ENCODE measurements at regions not wholly inside any gene's neighbourhood (a gene's known extent, or its start where the extent isn't known, plus 50 kb on each side); places are given as distances from the start of the nearest gene placed in this dataset.

DNA sequence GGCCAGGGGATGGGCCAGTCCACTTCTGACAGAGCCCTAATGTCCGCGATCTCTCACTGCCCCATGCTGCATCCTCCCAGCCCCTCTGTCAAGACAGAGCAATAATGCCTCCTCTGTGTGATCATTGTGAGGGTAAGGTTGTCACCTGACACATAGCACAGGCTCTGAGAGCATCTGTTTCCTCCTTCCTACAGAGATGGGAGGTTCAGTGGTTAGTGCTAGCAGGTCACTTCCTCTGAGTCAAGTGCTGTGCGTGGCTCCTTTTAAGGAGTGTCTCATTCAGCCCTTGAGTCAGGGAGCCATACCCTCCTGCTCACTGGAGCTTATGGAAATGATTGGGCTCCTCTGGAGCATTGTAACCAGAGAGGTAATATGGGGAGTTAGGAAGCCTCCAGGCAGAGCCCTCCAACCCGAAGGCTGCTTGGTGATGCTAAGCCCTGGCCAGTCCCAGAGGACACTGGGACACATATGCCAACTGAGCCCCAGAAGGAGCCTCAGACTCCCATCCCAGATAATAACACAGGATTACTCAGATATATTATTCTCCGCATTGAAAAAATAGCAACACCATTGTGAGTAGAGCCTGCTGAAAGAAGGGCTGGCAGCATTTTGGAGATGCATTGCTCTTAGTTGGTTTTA, 189.0 kb downstream of the GALNT1 start:
- no peak for DNase-seq
- Histone ChIP-seq H3K36me3 (no peaks in the 10 kb centered on the region), H3K27me3 (no peaks in the 10 kb centered on the region), H3K9me3 (no peaks in the 10 kb centered on the region), H3K4me1 (no peaks in the 10 kb centered on the region), H3K4me3 (no peak overlapping the region), H3K27ac (no peak overlapping the region)
- whole genome bisulfite sequencing (ENCODE audit: insufficient coverage, low coverage, low lambda C conversion rate, missing lambda C conversion rate): 40% methylated on average over 4 of the region's 5 CpGs
- intact Hi-C loops (cut with DNase I): no loop called here
- TF ChIP-seq, protein P1, sequence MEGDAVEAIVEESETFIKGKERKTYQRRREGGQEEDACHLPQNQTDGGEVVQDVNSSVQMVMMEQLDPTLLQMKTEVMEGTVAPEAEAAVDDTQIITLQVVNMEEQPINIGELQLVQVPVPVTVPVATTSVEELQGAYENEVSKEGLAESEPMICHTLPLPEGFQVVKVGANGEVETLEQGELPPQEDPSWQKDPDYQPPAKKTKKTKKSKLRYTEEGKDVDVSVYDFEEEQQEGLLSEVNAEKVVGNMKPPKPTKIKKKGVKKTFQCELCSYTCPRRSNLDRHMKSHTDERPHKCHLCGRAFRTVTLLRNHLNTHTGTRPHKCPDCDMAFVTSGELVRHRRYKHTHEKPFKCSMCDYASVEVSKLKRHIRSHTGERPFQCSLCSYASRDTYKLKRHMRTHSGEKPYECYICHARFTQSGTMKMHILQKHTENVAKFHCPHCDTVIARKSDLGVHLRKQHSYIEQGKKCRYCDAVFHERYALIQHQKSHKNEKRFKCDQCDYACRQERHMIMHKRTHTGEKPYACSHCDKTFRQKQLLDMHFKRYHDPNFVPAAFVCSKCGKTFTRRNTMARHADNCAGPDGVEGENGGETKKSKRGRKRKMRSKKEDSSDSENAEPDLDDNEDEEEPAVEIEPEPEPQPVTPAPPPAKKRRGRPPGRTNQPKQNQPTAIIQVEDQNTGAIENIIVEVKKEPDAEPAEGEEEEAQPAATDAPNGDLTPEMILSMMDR (IDR thresholded peaks at IDR 0.05): no peak
- no peak for TF ChIP-seq POLR2A (IDR thresholded peaks at IDR 0.05)
- ATAC-seq: no peak

DNA sequence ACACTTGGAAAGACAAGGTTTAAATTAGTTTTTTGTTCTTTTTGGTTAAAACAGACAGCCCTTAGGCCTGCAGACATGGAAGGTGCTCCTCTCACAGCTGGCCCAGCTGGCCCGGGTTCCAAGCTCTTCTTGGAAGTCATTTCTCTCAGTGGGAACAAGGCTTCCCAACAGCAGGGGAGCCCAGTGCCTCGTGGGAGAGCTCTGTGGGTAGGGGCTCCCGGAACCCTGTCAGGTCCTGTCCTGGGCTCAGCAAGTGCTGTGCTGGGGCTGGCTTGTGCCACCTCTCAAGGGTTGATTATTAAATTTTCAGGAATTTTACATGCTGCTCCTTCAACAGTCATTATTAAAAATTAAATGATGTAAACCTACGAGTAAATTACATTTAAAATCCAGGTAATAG, 189.6 kb downstream of the GALNT1 start:
- H3K4me1 ChIP-seq: no peaks in the 10 kb centered on the region
- no peak for TF ChIP-seq POLR2A (IDR thresholded peaks at IDR 0.05)
- TF ChIP-seq, protein P1 (IDR thresholded peaks at IDR 0.05): no peak
- no peak overlapping the region for H3K27ac ChIP-seq
- no peaks in the 10 kb centered on the region for H3K27me3 ChIP-seq
- ATAC-seq: no peak
- no peaks in the 10 kb centered on the region for H3K9me3 ChIP-seq
- intact Hi-C loops (cut with DNase I): no loop called here
- whole genome bisulfite sequencing (ENCODE audit: insufficient coverage, low coverage, low lambda C conversion rate, missing lambda C conversion rate): 33% methylated on average over 4 of the region's 4 CpGs
- H3K4me3 ChIP-seq: no peak overlapping the region
- H3K36me3 ChIP-seq: no peaks in the 10 kb centered on the region
- DNase-seq: no peak

DNA sequence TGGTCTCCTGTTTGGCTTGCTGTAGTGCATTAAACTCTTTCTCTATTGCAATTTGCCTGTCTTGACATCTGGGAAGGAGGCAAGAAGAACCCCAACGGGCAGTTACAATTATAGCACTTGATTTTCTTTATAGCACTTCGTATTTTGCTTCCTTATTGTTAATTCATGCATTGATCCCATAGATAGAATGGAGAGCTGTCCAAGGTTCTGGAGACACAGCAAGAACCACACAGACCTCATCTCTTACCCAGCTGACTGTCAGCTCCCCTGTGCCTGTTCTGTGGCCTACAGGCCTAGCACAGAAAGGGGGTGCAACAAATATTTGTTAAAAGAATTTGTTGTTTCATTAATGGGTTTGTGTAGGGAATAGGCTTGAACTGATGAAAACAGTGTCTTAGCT, 194.3 kb downstream of the GALNT1 start:
- WGBS (ENCODE audit: insufficient coverage, low coverage, low lambda C conversion rate, missing lambda C conversion rate): 29% methylated on average over 2 of the region's 2 CpGs
- DNase-seq: no peak
- intact Hi-C loops (cut with DNase I): no loop called here

GRCh38 chr18:35776473-35776872, 194.9 kb downstream of the GALNT1 start:
- ATAC-seq: no peak
- H3K4me3 ChIP-seq: no peak overlapping the region
- no peak for DNase-seq
- no peak overlapping the region for H3K27ac ChIP-seq
- H3K27me3 ChIP-seq: no peaks in the 10 kb centered on the region
- H3K36me3 ChIP-seq: no peaks in the 10 kb centered on the region
- H3K9me3 ChIP-seq: no peaks in the 10 kb centered on the region
- intact Hi-C loops (cut with DNase I): no loop called here
- no peaks in the 10 kb centered on the region for H3K4me1 ChIP-seq
- WGBS (ENCODE audit: insufficient coverage, low coverage, low lambda C conversion rate, missing lambda C conversion rate): 67% methylated on average over 2 of the region's 2 CpGs
- TF ChIP-seq, protein P1 (IDR thresholded peaks at IDR 0.05): no peak
- no peak for TF ChIP-seq POLR2A (IDR thresholded peaks at IDR 0.05)

More for the DNA sequence above, 194.3 kb downstream of the GALNT1 start:
- H3K4me3 ChIP-seq: no peak overlapping the region
- no peak for TF ChIP-seq POLR2A (IDR thresholded peaks at IDR 0.05)
- TF ChIP-seq, protein P1 (IDR thresholded peaks at IDR 0.05): no peak
- no peaks in the 10 kb centered on the region for H3K36me3 ChIP-seq
- H3K4me1 ChIP-seq: no peaks in the 10 kb centered on the region
- no peaks in the 10 kb centered on the region for H3K9me3 ChIP-seq
- no peak for ATAC-seq
- no peak overlapping the region for H3K27ac ChIP-seq
- no peaks in the 10 kb centered on the region for H3K27me3 ChIP-seq

DNA sequence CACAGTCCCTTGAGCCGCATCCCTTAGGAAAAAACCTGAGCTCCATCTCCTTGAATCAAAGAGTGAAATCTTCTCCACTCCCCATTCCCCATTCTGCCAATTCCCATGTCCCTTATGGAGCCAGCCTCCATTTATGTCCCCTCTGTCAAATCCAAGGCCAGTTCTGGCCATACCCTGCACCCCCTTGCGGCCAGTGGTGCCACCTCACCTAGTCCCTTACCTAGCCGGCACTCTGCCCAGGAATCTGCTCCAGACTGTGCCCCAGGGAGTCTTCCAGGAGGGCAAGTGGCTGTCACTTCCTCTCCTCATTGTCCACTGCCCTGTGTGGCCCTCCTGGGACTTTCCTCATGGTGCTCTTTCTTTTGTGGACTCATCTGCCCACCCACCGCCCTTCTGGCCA, 195.4 kb upstream of the RMP24 start:
- Histone ChIP-seq H3K4me3 (no peak overlapping the region), H3K9me3 (no peaks in the 10 kb centered on the region), H3K36me3 (no peaks in the 10 kb centered on the region), H3K27ac (no peak overlapping the region), H3K27me3 (no peaks in the 10 kb centered on the region), H3K4me1 (no peaks in the 10 kb centered on the region)
- DNase-seq (no peak), ATAC-seq (peak in 2 of 4 donors; percentile 33 to 38)
- intact Hi-C loops (cut with DNase I): no loop called here
- TF ChIP-seq, protein P1 (IDR thresholded peaks at IDR 0.05): peak in 1 of 4 donors; percentile 4
- TF ChIP-seq POLR2A (IDR thresholded peaks at IDR 0.05): no peak
- WGBS (ENCODE audit: insufficient coverage, low coverage, low lambda C conversion rate, missing lambda C conversion rate): 81% methylated on average over 3 of the region's 4 CpGs
